A673 (cell line): ENCODE measurements at regions not wholly inside any gene's neighbourhood (a gene's known extent, or its start where the extent isn't known, plus 50 kb on each side); places are given as distances from the start of the nearest gene placed in this dataset.

ENCODE experiments used
- BruUV-seq: library from RNA; stranded (reverse); fragments of 400-500 nt; replicated peaks from 2 replicates; lab custom pipeline; 2021; lab: Mats Ljungman, UMichigan
- CTCF ChIA-PET: fragments of 300-600 bp; sonication (Branson Sonifier 250); formaldehyde crosslinking; loops from one replicate; lab custom pipeline; 2022; ENCODE audit warnings: antibody characterized with exemption; lab: Charles Lee
- POLR2A ChIA-PET: fragments of 300-600 bp; sonication (Branson Sonifier 250); formaldehyde crosslinking; loops from one replicate; lab custom pipeline; 2022; ENCODE audit warnings: antibody characterized with exemption; ENCODE audit not compliant: low non-redundant PET; lab: Charles Lee
- DNase-seq: peaks from one replicate; pipeline ENCODE4 v3.0.0-alpha.2; 2015; ENCODE audit warnings: low spot score
- H3K27ac ChIP-seq: fragments of 200-600 bp; sonication (generic); 2 replicates; pipeline ENCODE4 v1.5.1; 2016; ENCODE audit warnings: mixed run types, low read depth, mild to moderate bottlenecking, mixed read lengths, antibody characterized with exemption, low read length; ENCODE audit not compliant: poor library complexity, severe bottlenecking
- H3K27me3 ChIP-seq: fragments of 200-600 bp; sonication (generic); replicated peaks from 2 replicates; pipeline ENCODE4 v1.6.1; 2017; ENCODE audit warnings: mixed run types, low read depth, mild to moderate bottlenecking, mixed read lengths, antibody characterized with exemption, low read length; ENCODE audit not compliant: insufficient read depth, poor library complexity
- H3K36me3 ChIP-seq: fragments of 200-600 bp; sonication (generic); 2 replicates; pipeline ENCODE4 v1.6.1; 2016; ENCODE audit warnings: mixed run types, mild to moderate bottlenecking, mixed read lengths, antibody characterized with exemption, low read length; ENCODE audit not compliant: insufficient read depth, poor library complexity, severe bottlenecking
- H3K4me1 ChIP-seq: fragments of 200-600 bp; sonication (generic); 2 replicates; pipeline ENCODE4 v1.6.1; 2017; ENCODE audit warnings: mixed run types, mild to moderate bottlenecking, mixed read lengths, antibody characterized with exemption, low read length; ENCODE audit not compliant: insufficient read depth, poor library complexity, severe bottlenecking
- H3K4me3 ChIP-seq: fragments of 200-600 bp; sonication (generic); 2 replicates; pipeline ENCODE4 v1.5.1; 2016; ENCODE audit warnings: low read depth, mixed run types, mild to moderate bottlenecking, mixed read lengths, low read length; ENCODE audit not compliant: poor library complexity, severe bottlenecking
- H3K9me3 ChIP-seq: fragments of 200-600 bp; sonication (generic); 2 replicates; pipeline ENCODE4 v1.6.1; 2016; ENCODE audit warnings: mixed run types, low read depth, mild to moderate bottlenecking, mixed read lengths, antibody characterized with exemption, low read length; ENCODE audit not compliant: poor library complexity, severe bottlenecking
- CTCF ChIP-seq: fragments of 300-800, 200-600 bp; sonication (generic); conservative IDR thresholded peaks from 2 replicates; pipeline ENCODE4 v1.5.1; 2017; ENCODE audit warnings: low read depth, mild to moderate bottlenecking, antibody characterized with exemption, low read length, moderate library complexity, mixed read lengths
- EZH2 ChIP-seq: fragments of 200-600 bp; sonication (generic); IDR thresholded peaks from 2 replicates; pipeline ENCODE4 v1.6.1; 2017; ENCODE audit warnings: borderline replicate concordance, low read depth, mild to moderate bottlenecking, mixed read lengths, antibody characterized with exemption, low read length; ENCODE audit not compliant: poor library complexity, severe bottlenecking
- intact Hi-C: fragments of 100-400 bp; cut with micrococcal nuclease; formaldehyde crosslinking; loops from one replicate; pipeline ENCODE4 v1.10.0; 2022; ENCODE audit not compliant: unreplicated experiment

- no peak for TF ChIP-seq EZH2
- TF ChIP-seq CTCF: no peak
- ChIA-PET POLR2A (no interaction called here), CTCF (no interaction called here)
- Histone ChIP-seq H3K27me3 (peaks cover 62% of the 10 kb centered on the region), H3K4me1 (no peaks in the 10 kb centered on the region), H3K9me3 (peaks cover 7% of the 10 kb centered on the region), H3K36me3 (no peaks in the 10 kb centered on the region), H3K4me3 (no peak overlapping the region), H3K27ac (no peak overlapping the region)
- intact Hi-C loops: no loop called here
- DNase-seq: no peak
- no TSS peak for BruUV-seq
Measured at GRCh38 chr11:131302836-131303235, 67.6 kb upstream of the NTM start.

GRCh38 chr11:131303611-131304119 lies 66.8 kb upstream of the NTM start:
- BruUV-seq: no TSS peak
- H3K4me1 ChIP-seq: no peaks in the 10 kb centered on the region
- H3K27me3 ChIP-seq: peaks cover 62% of the 10 kb centered on the region
- H3K36me3 ChIP-seq: no peaks in the 10 kb centered on the region
- DNase-seq: no peak
- TF ChIP-seq CTCF: no peak
- TF ChIP-seq EZH2: no peak
- intact Hi-C loops: no loop called here
- H3K9me3 ChIP-seq: no peaks in the 10 kb centered on the region
- no peak overlapping the region for H3K4me3 ChIP-seq
- no peak overlapping the region for H3K27ac ChIP-seq
- CTCF ChIA-PET: no interaction called here
- POLR2A ChIA-PET: no interaction called here

GRCh38 chr11:131305005-131305404 lies 65.4 kb upstream of the NTM start:
- Histone ChIP-seq H3K9me3 (no peaks in the 10 kb centered on the region), H3K36me3 (no peaks in the 10 kb centered on the region), H3K4me1 (no peaks in the 10 kb centered on the region), H3K4me3 (no peak overlapping the region), H3K27ac (no peak overlapping the region), H3K27me3 (peaks cover 56% of the 10 kb centered on the region)
- no peak for TF ChIP-seq CTCF
- no peak for TF ChIP-seq EZH2
- POLR2A ChIA-PET: no interaction called here
- BruUV-seq: no TSS peak
- CTCF ChIA-PET: no interaction called here
- intact Hi-C loops: no loop called here
- no peak for DNase-seq
